ENCODE measurements at regions not wholly inside any gene's neighbourhood (a gene's known extent, or its start where the extent isn't known, plus 50 kb on each side); places are given as distances from the start of the nearest gene placed in this dataset.

- DNase-seq (ENCODE audit: low read depth, low spot score) (no peak), ATAC-seq (no peak), FAIRE-seq (no peak)
- Histone ChIP-seq H3K36me3 (ENCODE audit: control insufficient read depth in 2 of 2, insufficient read depth in 2 of 2, low read length in 1 of 2) (no peaks in the 10 kb centered on the region), H3K4me3 (no peak overlapping the region), H4K20me1 (ENCODE audit: control insufficient read depth, insufficient read depth) (no peaks in the 10 kb centered on the region), H3K9me3 (replicated peaks; ENCODE audit: control insufficient read depth, insufficient read depth, low read length) (no peaks in the 10 kb centered on the region), H3K27ac (ENCODE audit: control insufficient read depth, insufficient read depth) (no peak overlapping the region), H3K27me3 (replicated peaks in 1 of 2; ENCODE audit: control insufficient read depth in 2 of 2, insufficient read depth in 2 of 2, low read length in 1 of 2) (no peaks in the 10 kb centered on the region; a peak in 1 of 4 replicates), H3K4me1 (ENCODE audit: control insufficient read depth, insufficient read depth, low read length) (no peaks in the 10 kb centered on the region), H2AFZ (ENCODE audit: control insufficient read depth, low read depth, low read length) (no peak overlapping the region), H3K79me2 (ENCODE audit: control insufficient read depth, insufficient read depth, low read length) (no peaks in the 10 kb centered on the region), H3K4me2 (ENCODE audit: control insufficient read depth, insufficient read depth) (no peak overlapping the region), H3K9ac (ENCODE audit: control insufficient read depth, insufficient read depth, low read length) (no peak overlapping the region)
- intact Hi-C loops (cut with micrococcal nuclease; ENCODE audit: unreplicated experiment): loop anchor here (10.0 kb wide), 1 partner anchor 993 kb away; no protein-coding TSS in a partner anchor
- SMC1A ChIA-PET (ENCODE audit: uncharacterized antibody, unreplicated experiment): no interaction called here
- CTCF ChIA-PET: interaction anchor here (1.1 kb wide), 1 partner anchor 757 kb away, joined by 3 read pairs; no protein-coding TSS in a partner anchor
- no TSS peak for BruUV-seq (replicated peaks)
- WGBS (ENCODE audit: insufficient coverage, insufficient replicate concordance, low lambda C conversion rate, missing lambda C conversion rate): 0% methylated on average over 1 of the region's 1 CpG
- RAD21 ChIA-PET (ENCODE audit: unreplicated experiment): no interaction called here
- in situ Hi-C loops (cut with MboI): loop anchor here (25.0 kb wide), 1 partner anchor 1380 kb away; no protein-coding TSS in a partner anchor
- TF ChIP-seq RB1 (IDR thresholded peaks at IDR 0.05; ENCODE audit: borderline replicate concordance) (no peak), RFX5 (IDR thresholded peaks at IDR 0.05; ENCODE audit: low read depth, low read length) (no peak)
- POLR2A ChIA-PET: no interaction called here
Measured at GRCh38 chr15:36507458-36507857, 72.0 kb upstream of the CDIN1 start.

- no peaks in the 10 kb centered on the region for H3K79me2 ChIP-seq (ENCODE audit: control insufficient read depth, insufficient read depth, low read length)
- 60% methylated on average over 3 of the region's 3 CpGs for WGBS (ENCODE audit: insufficient coverage, insufficient replicate concordance, low lambda C conversion rate, missing lambda C conversion rate)
- BruUV-seq (replicated peaks): no TSS peak
- no peak overlapping the region for H3K4me2 ChIP-seq (ENCODE audit: control insufficient read depth, insufficient read depth)
- ATAC-seq (no peak), FAIRE-seq (no peak), DNase-seq (ENCODE audit: low read depth, low spot score) (no peak)
- no peak overlapping the region for H3K4me3 ChIP-seq
- RAD21 ChIA-PET (ENCODE audit: unreplicated experiment): no interaction called here
- H3K4me1 ChIP-seq (ENCODE audit: control insufficient read depth, insufficient read depth, low read length): no peaks in the 10 kb centered on the region
- H4K20me1 ChIP-seq (ENCODE audit: control insufficient read depth, insufficient read depth): no peaks in the 10 kb centered on the region
- POLR2A ChIA-PET: no interaction called here
- intact Hi-C loops (cut with micrococcal nuclease; ENCODE audit: unreplicated experiment) (no loop called here), in situ Hi-C loops (cut with MboI) (loop anchor here (25.0 kb wide), 1 partner anchor 1376 kb away; no protein-coding TSS in a partner anchor)
- H3K9ac ChIP-seq (ENCODE audit: control insufficient read depth, insufficient read depth, low read length): no peak overlapping the region
- H3K27ac ChIP-seq (ENCODE audit: control insufficient read depth, insufficient read depth): no peak overlapping the region
- H3K27me3 ChIP-seq (replicated peaks in 1 of 2; ENCODE audit: control insufficient read depth in 2 of 2, insufficient read depth in 2 of 2, low read length in 1 of 2): no peaks in the 10 kb centered on the region; a peak in 1 of 4 replicates
- TF ChIP-seq IRF3 (IDR thresholded peaks at IDR 0.05) (no peak), MTA2 (IDR thresholded peaks at IDR 0.05; ENCODE audit: low read depth) (no peak), KLF5 (IDR thresholded peaks at IDR 0.05; ENCODE audit: partially characterized antibody) (no peak), LARP7 (IDR thresholded peaks at IDR 0.05) (no peak), ZNF687 (IDR thresholded peaks at IDR 0.05) (no peak), RB1 (IDR thresholded peaks at IDR 0.05; ENCODE audit: borderline replicate concordance) (no peak), EED (IDR thresholded peaks at IDR 0.05; ENCODE audit: low read depth) (no peak), GATAD2B (conservative IDR thresholded peaks at IDR 0.05; ENCODE audit: low read depth) (no peak)
- CTCF ChIA-PET: interaction anchor here (4.8 kb wide), 1 partner anchor 11 kb away, joined by 23 read pairs; no protein-coding TSS in a partner anchor
- no peaks in the 10 kb centered on the region for H3K36me3 ChIP-seq (ENCODE audit: control insufficient read depth in 2 of 2, insufficient read depth in 2 of 2, low read length in 1 of 2)
- SMC1A ChIA-PET (ENCODE audit: uncharacterized antibody, unreplicated experiment): interaction anchor here (0.8 to 1.7 kb wide), 3 partner anchors 10 to 32 kb away, joined by 3 to 5 read pairs (median 3); no protein-coding TSS in a partner anchor
- no peak overlapping the region for H2AFZ ChIP-seq (ENCODE audit: control insufficient read depth, low read depth, low read length)
- H3K9me3 ChIP-seq (replicated peaks; ENCODE audit: control insufficient read depth, insufficient read depth, low read length): no peaks in the 10 kb centered on the region
Measured at GRCh38 chr15:36511594-36511993, 67.8 kb upstream of the CDIN1 start.

All from GM12878 (cell line).